ENCODE measurements at regions not wholly inside any gene's neighbourhood (a gene's known extent, or its start where the extent isn't known, plus 50 kb on each side); places are given as distances from the start of the nearest gene placed in this dataset.

GRCh38 chr1:104348277-104348676 is 598.6 kb downstream of the AMY1C start:
- H3K9me3 ChIP-seq (ENCODE audit: control insufficient read depth in 2 of 2, low read length in 2 of 2) = no peaks in the 10 kb centered on the region
- no peak overlapping the region for H3K4me3 ChIP-seq (ENCODE audit: low read length in 2 of 2)
- no peaks in the 10 kb centered on the region for H3K4me1 ChIP-seq (ENCODE audit: control insufficient read depth, insufficient read depth, low read length)
- no peak overlapping the region for H3K27ac ChIP-seq (ENCODE audit: low read length)
- no peaks in the 10 kb centered on the region for H3K27me3 ChIP-seq (ENCODE audit: control insufficient read depth in 1 of 2, insufficient read depth in 2 of 2, low read length in 2 of 2)
- H3K36me3 ChIP-seq (ENCODE audit: control insufficient read depth in 2 of 2, insufficient read depth in 2 of 2, low read length in 2 of 2) = no peaks in the 10 kb centered on the region
- H3K9ac ChIP-seq (ENCODE audit: low read length in 2 of 2) = no peak overlapping the region

DNA sequence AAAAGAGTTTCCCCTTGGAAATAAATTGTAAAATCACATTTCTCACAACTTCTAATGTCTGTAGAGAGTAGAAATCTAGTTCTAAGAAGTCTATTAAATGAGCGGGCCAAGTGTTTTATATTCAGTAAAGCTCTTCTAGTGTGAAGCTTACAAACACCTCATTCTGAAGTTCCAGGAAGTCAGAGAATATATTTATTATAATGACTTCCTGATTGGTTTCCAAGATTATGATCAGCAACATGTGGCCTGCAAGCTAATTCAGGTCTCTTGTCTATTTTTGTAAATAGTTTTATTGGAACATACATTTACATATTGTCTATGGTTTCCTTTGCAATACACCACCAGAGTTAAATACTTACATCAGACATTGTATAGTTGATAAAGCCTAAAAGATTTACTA is 603.9 kb downstream of the AMY1C start:
- no peak overlapping the region for H3K4me3 ChIP-seq (ENCODE audit: low read length in 2 of 2)
- H3K4me1 ChIP-seq (ENCODE audit: control insufficient read depth, insufficient read depth, low read length) = no peaks in the 10 kb centered on the region
- H3K36me3 ChIP-seq (ENCODE audit: control insufficient read depth in 2 of 2, insufficient read depth in 2 of 2, low read length in 2 of 2) = no peaks in the 10 kb centered on the region
- no peaks in the 10 kb centered on the region for H3K9me3 ChIP-seq (ENCODE audit: control insufficient read depth in 2 of 2, low read length in 2 of 2)
- H3K27ac ChIP-seq (ENCODE audit: low read length) = no peak overlapping the region
- H3K9ac ChIP-seq (ENCODE audit: low read length in 2 of 2) = no peak overlapping the region
- no peaks in the 10 kb centered on the region for H3K27me3 ChIP-seq (ENCODE audit: control insufficient read depth in 1 of 2, insufficient read depth in 2 of 2, low read length in 2 of 2)

- Histone ChIP-seq H3K4me1 (ENCODE audit: control insufficient read depth, insufficient read depth, low read length) (no peaks in the 10 kb centered on the region), H3K36me3 (ENCODE audit: control insufficient read depth in 2 of 2, insufficient read depth in 2 of 2, low read length in 2 of 2) (no peaks in the 10 kb centered on the region), H3K27me3 (ENCODE audit: control insufficient read depth in 1 of 2, insufficient read depth in 2 of 2, low read length in 2 of 2) (no peaks in the 10 kb centered on the region), H3K9ac (ENCODE audit: low read length in 2 of 2) (no peak overlapping the region), H3K4me3 (ENCODE audit: low read length in 2 of 2) (no peak overlapping the region), H3K9me3 (ENCODE audit: control insufficient read depth in 2 of 2, low read length in 2 of 2) (no peaks in the 10 kb centered on the region), H3K27ac (ENCODE audit: low read length) (no peak overlapping the region)
These were observed 608.4 kb downstream of the AMY1C start for GRCh38 chr1:104358086-104358485.

DNA sequence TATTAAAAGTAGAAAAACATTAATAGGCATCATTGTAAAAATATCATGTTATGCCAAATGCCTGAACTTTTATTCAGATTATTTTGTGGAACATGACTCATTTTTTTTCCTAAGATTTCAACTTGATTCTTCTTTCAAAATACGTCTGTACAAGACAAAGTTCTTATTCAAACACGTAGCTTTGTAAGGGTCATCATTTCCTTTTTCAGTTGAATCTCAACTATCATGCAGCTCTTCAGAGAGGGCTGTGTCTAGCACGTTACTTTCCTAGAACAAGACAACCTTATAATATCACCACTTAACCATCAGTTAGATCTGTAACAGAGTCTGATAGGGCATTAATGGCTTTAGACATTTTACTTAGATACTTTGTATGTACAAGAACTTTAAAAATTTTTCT is 608.9 kb downstream of the AMY1C start:
- no peaks in the 10 kb centered on the region for H3K36me3 ChIP-seq (ENCODE audit: control insufficient read depth in 2 of 2, insufficient read depth in 2 of 2, low read length in 2 of 2)
- no peaks in the 10 kb centered on the region for H3K9me3 ChIP-seq (ENCODE audit: control insufficient read depth in 2 of 2, low read length in 2 of 2)
- H3K27me3 ChIP-seq (ENCODE audit: control insufficient read depth in 1 of 2, insufficient read depth in 2 of 2, low read length in 2 of 2) = no peaks in the 10 kb centered on the region
- H3K4me1 ChIP-seq (ENCODE audit: control insufficient read depth, insufficient read depth, low read length) = no peaks in the 10 kb centered on the region
- H3K4me3 ChIP-seq (ENCODE audit: low read length in 2 of 2) = no peak overlapping the region
- no peak overlapping the region for H3K27ac ChIP-seq (ENCODE audit: low read length)
- H3K9ac ChIP-seq (ENCODE audit: low read length in 2 of 2) = no peak overlapping the region

DNA sequence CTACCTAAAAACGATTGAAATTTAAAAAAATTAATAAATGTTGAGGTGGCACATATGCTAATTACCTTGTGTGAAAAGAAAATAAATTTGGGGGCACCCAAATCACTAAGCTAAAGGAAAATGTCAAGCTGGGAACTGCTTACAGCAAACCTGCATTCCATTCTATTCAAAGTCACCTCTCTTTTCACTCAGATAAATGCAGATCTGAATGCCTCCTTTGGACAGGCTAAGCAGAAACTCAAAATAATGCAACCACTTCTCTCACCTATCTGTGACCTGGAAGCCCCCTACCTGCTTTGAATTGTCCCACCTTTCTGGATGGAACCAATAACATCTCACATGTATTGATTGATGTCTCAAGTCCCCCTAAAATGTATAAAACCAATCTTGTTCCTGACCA is 628.7 kb downstream of the AMY1C start:
- H3K27ac ChIP-seq (ENCODE audit: low read length) = no peak overlapping the region
- H3K27me3 ChIP-seq (ENCODE audit: control insufficient read depth in 1 of 2, insufficient read depth in 2 of 2, low read length in 2 of 2) = no peaks in the 10 kb centered on the region
- H3K36me3 ChIP-seq (ENCODE audit: control insufficient read depth in 2 of 2, insufficient read depth in 2 of 2, low read length in 2 of 2) = no peaks in the 10 kb centered on the region
- H3K9ac ChIP-seq (ENCODE audit: low read length in 2 of 2) = no peak overlapping the region
- H3K4me3 ChIP-seq (ENCODE audit: low read length in 2 of 2) = no peak overlapping the region
- H3K4me1 ChIP-seq (ENCODE audit: control insufficient read depth, insufficient read depth, low read length) = no peaks in the 10 kb centered on the region
- H3K9me3 ChIP-seq (ENCODE audit: control insufficient read depth in 2 of 2, low read length in 2 of 2) = no peaks in the 10 kb centered on the region

DNA sequence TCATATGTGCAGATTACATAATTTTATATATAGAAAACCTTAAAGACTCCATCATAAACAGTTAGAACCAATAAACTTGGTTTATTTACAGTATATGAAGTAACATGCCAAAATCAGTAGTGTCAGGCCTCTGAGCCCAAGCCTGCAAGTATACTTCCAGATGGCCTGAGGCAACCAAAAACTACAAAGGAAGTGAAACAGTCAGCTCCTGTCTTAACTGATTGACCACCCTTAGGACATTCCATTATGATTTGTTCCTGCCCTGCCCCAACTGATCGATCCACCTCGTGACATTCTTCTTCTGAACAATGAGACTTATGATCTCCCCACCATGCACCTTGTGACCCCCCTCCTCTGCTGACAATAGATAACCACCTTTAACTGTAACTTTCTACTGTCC is 630.3 kb downstream of the AMY1C start:
- no peaks in the 10 kb centered on the region for H3K9me3 ChIP-seq (ENCODE audit: control insufficient read depth in 2 of 2, low read length in 2 of 2)
- H3K4me1 ChIP-seq (ENCODE audit: control insufficient read depth, insufficient read depth, low read length) = no peaks in the 10 kb centered on the region
- H3K27me3 ChIP-seq (ENCODE audit: control insufficient read depth in 1 of 2, insufficient read depth in 2 of 2, low read length in 2 of 2) = no peaks in the 10 kb centered on the region
- no peak overlapping the region for H3K27ac ChIP-seq (ENCODE audit: low read length)
- no peak overlapping the region for H3K9ac ChIP-seq (ENCODE audit: low read length in 2 of 2)
- H3K36me3 ChIP-seq (ENCODE audit: control insufficient read depth in 2 of 2, insufficient read depth in 2 of 2, low read length in 2 of 2) = no peaks in the 10 kb centered on the region
- H3K4me3 ChIP-seq (ENCODE audit: low read length in 2 of 2) = no peak overlapping the region

- Histone ChIP-seq H3K27me3 (ENCODE audit: control insufficient read depth in 1 of 2, insufficient read depth in 2 of 2, low read length in 2 of 2) (no peaks in the 10 kb centered on the region), H3K27ac (ENCODE audit: low read length) (no peak overlapping the region), H3K9ac (ENCODE audit: low read length in 2 of 2) (no peak overlapping the region), H3K4me3 (ENCODE audit: low read length in 2 of 2) (no peak overlapping the region), H3K9me3 (ENCODE audit: control insufficient read depth in 2 of 2, low read length in 2 of 2) (peaks cover 0 to 2% of the 10 kb centered on the region in 2 donors), H3K4me1 (ENCODE audit: control insufficient read depth, insufficient read depth, low read length) (no peaks in the 10 kb centered on the region), H3K36me3 (ENCODE audit: control insufficient read depth in 2 of 2, insufficient read depth in 2 of 2, low read length in 2 of 2) (no peaks in the 10 kb centered on the region)
These were observed 638.2 kb downstream of the AMY1C start for GRCh38 chr1:104387716-104388508.

DNA sequence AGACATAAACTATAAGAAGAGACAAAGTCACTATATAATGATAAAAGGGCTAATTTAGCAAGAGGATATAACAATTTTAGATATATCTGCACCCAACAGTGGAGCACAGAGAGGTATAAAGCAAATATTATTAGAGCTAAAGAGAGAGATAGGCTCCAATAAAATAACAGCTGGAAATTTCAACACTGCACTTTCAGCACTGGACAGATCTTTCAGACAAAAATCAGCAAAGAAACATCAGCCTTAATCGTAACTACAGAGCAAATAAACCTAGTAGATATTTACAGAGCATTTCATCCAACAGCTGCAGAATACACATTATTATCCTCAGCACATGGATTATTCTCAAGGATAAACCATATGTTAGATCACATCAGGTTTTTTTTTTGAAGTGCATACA is 642.9 kb downstream of the AMY1C start:
- Histone ChIP-seq H3K9ac (ENCODE audit: low read length in 2 of 2) (no peak overlapping the region), H3K4me3 (ENCODE audit: low read length in 2 of 2) (no peak overlapping the region), H3K4me1 (ENCODE audit: control insufficient read depth, insufficient read depth, low read length) (no peaks in the 10 kb centered on the region), H3K36me3 (ENCODE audit: control insufficient read depth in 2 of 2, insufficient read depth in 2 of 2, low read length in 2 of 2) (no peaks in the 10 kb centered on the region), H3K9me3 (ENCODE audit: control insufficient read depth in 2 of 2, low read length in 2 of 2) (peaks cover 0 to 2% of the 10 kb centered on the region in 2 donors), H3K27ac (ENCODE audit: low read length) (no peak overlapping the region), H3K27me3 (ENCODE audit: control insufficient read depth in 1 of 2, insufficient read depth in 2 of 2, low read length in 2 of 2) (no peaks in the 10 kb centered on the region)

GRCh38 chr1:104402178-104402577 is 652.5 kb downstream of the AMY1C start:
- Histone ChIP-seq H3K9ac (ENCODE audit: low read length in 2 of 2) (no peak overlapping the region), H3K27me3 (ENCODE audit: control insufficient read depth in 1 of 2, insufficient read depth in 2 of 2, low read length in 2 of 2) (no peaks in the 10 kb centered on the region), H3K27ac (ENCODE audit: low read length) (no peak overlapping the region), H3K4me3 (ENCODE audit: low read length in 2 of 2) (no peak overlapping the region), H3K9me3 (ENCODE audit: control insufficient read depth in 2 of 2, low read length in 2 of 2) (no peaks in the 10 kb centered on the region), H3K4me1 (ENCODE audit: control insufficient read depth, insufficient read depth, low read length) (no peaks in the 10 kb centered on the region), H3K36me3 (ENCODE audit: control insufficient read depth in 2 of 2, insufficient read depth in 2 of 2, low read length in 2 of 2) (no peaks in the 10 kb centered on the region)

DNA sequence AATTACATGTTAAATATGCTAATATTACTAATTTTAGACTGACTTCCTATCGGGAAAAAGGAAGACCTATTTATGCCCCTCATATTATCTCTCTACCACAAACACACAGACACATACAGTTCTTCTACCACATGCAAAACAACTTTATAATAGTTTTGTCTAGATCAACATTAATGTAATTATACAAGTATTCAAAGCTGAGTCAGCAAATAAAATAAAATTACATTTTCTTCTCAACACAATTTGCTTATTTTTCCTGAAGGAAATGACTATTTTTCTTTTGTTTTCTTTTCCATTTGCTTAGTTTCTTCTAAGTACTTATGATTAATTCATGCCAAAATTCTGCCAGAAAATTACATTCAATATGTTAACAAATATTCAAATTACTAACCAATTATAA is 654.2 kb downstream of the AMY1C start:
- Histone ChIP-seq H3K4me3 (ENCODE audit: low read length in 2 of 2) (no peak overlapping the region), H3K9me3 (ENCODE audit: control insufficient read depth in 2 of 2, low read length in 2 of 2) (no peaks in the 10 kb centered on the region), H3K27me3 (ENCODE audit: control insufficient read depth in 1 of 2, insufficient read depth in 2 of 2, low read length in 2 of 2) (no peaks in the 10 kb centered on the region), H3K4me1 (ENCODE audit: control insufficient read depth, insufficient read depth, low read length) (no peaks in the 10 kb centered on the region), H3K36me3 (ENCODE audit: control insufficient read depth in 2 of 2, insufficient read depth in 2 of 2, low read length in 2 of 2) (no peaks in the 10 kb centered on the region), H3K9ac (ENCODE audit: low read length in 2 of 2) (no peak overlapping the region), H3K27ac (ENCODE audit: low read length) (no peak overlapping the region)

DNA sequence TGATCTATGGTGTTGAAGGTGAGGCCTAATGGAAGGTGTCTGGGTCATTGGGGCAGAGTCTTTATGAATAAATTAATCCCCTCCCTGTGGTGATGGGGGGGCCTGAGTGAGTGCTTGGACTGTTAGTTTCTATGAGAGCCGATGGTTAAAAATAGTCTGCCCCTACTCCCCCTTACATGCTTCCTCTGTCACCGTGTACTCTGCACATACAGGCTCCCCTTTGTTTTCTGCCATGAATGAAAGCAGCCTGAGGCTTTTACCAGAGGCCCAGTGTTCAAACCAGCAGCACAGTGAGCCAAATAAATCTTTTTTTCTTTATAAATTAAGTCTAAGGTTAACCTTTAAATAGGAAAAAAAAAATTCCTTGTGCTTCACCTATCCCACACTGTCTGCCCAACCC is 657.0 kb downstream of the AMY1C start:
- Histone ChIP-seq H3K4me3 (ENCODE audit: low read length in 2 of 2) (no peak overlapping the region), H3K36me3 (ENCODE audit: control insufficient read depth in 2 of 2, insufficient read depth in 2 of 2, low read length in 2 of 2) (no peaks in the 10 kb centered on the region), H3K9me3 (ENCODE audit: control insufficient read depth in 2 of 2, low read length in 2 of 2) (no peaks in the 10 kb centered on the region), H3K4me1 (ENCODE audit: control insufficient read depth, insufficient read depth, low read length) (no peaks in the 10 kb centered on the region), H3K9ac (ENCODE audit: low read length in 2 of 2) (no peak overlapping the region), H3K27me3 (ENCODE audit: control insufficient read depth in 1 of 2, insufficient read depth in 2 of 2, low read length in 2 of 2) (no peaks in the 10 kb centered on the region), H3K27ac (ENCODE audit: low read length) (no peak overlapping the region)

All from stomach smooth muscle (tissue), 2 donors.